H1 (cell line): ENCODE measurements at regions not wholly inside any gene's neighbourhood (a gene's known extent, or its start where the extent isn't known, plus 50 kb on each side); places are given as distances from the start of the nearest gene placed in this dataset.

ENCODE experiments used
- CTCF ChIA-PET: fragments of 300-600 bp; sonication (Branson Sonifier 250); formaldehyde crosslinking; loops from one replicate; lab custom pipeline; 2021; ENCODE audit not compliant: partially characterized antibody; lab: Charles Lee
- POLR2A ChIA-PET: fragments of 300-600 bp; sonication (Branson Sonifier 250); formaldehyde crosslinking; loops from one replicate; lab custom pipeline; 2021; ENCODE audit warnings: inconsistent platforms; ENCODE audit not compliant: partially characterized antibody; lab: Charles Lee
- DNase-seq, 2 experiments: peaks; one replicate each; pipeline versions ENCODE4 v3.0.0 to v3.0.0-alpha.2; 2010 to 2022; ENCODE audit warnings: low spot score in 2 of 2, low read depth in 1 of 2, mixed read lengths in 1 of 2
- FAIRE-seq: peaks from 2 replicates; lab custom pipeline; 2011; peaks lifted over from hg19 to GRCh38; lab: Jason Lieb, UNC
- H2AFZ ChIP-seq: 2 replicates; pipeline ENCODE4 v1.8.1; 2012; ENCODE audit warnings: low read length, inconsistent platforms
- H2AK5ac ChIP-seq: 2 replicates; pipeline ENCODE4 v1.6.1; 2013; ENCODE audit warnings: low read depth, low read length
- H2BK120ac ChIP-seq: replicated peaks from 2 replicates; pipeline ENCODE3; 2013; ENCODE audit warnings: low read depth, low read length, inconsistent platforms
- H2BK12ac ChIP-seq: 2 replicates; pipeline ENCODE4 v1.6.1; 2013; ENCODE audit warnings: low read depth, low read length
- H2BK15ac ChIP-seq: 2 replicates; pipeline ENCODE4 v1.6.1; 2013; ENCODE audit warnings: low read length
- H2BK20ac ChIP-seq: 2 replicates; pipeline ENCODE4 v1.6.1; 2013; ENCODE audit warnings: low read length
- H2BK5ac ChIP-seq: 2 replicates; pipeline ENCODE4 v1.6.1; 2013; ENCODE audit warnings: low read depth, low read length
- H3K14ac ChIP-seq: 2 replicates; pipeline ENCODE4 v1.6.1; 2013; ENCODE audit warnings: inconsistent platforms; ENCODE audit not compliant: insufficient read length
- H3K18ac ChIP-seq: 2 replicates; pipeline ENCODE4 v1.6.1; 2013; ENCODE audit warnings: low read length; ENCODE audit errors: extremely low read depth
- H3K23ac ChIP-seq: 2 replicates; pipeline ENCODE4 v1.6.1; 2013; ENCODE audit warnings: inconsistent platforms; ENCODE audit not compliant: insufficient read length
- H3K23me2 ChIP-seq: 2 replicates; pipeline ENCODE4 v1.6.1; 2013; ENCODE audit warnings: low read depth, low read length
- H3K27ac ChIP-seq: 2 replicates; pipeline ENCODE4 v1.6.1; 2011; ENCODE audit warnings: low read depth, low read length, inconsistent platforms
- H3K27me3 ChIP-seq, 4 experiments: replicated peaks in 1 of 4; 1 replicate in 1 of 4; 2 replicates in 3 of 4; pipeline versions ENCODE4 v1.6.1 to v1.8.1; 2011 to 2013; ENCODE audit warnings: low read length in 3 of 4, mild to moderate bottlenecking in 3 of 4, inconsistent platforms in 2 of 4, mixed read lengths in 2 of 4, moderate library complexity in 1 of 4; ENCODE audit not compliant: control insufficient read depth in 3 of 4, insufficient read depth in 3 of 4; ENCODE audit errors: extremely low read depth in 1 of 4
- H3K36me3 ChIP-seq, 4 experiments: 2 replicates each; pipeline versions ENCODE4 v1.6.1 to v1.8.1; 2011 to 2013; ENCODE audit warnings: mild to moderate bottlenecking in 4 of 4, low read length in 3 of 4, moderate library complexity in 2 of 4, control low read depth in 1 of 4, inconsistent platforms in 1 of 4; ENCODE audit not compliant: insufficient read depth in 4 of 4, control insufficient read depth in 2 of 4
- H3K4ac ChIP-seq: replicated peaks from 2 replicates; pipeline ENCODE3; 2013; ENCODE audit warnings: low read length, low read depth, mixed read lengths, inconsistent platforms; ENCODE audit not compliant: insufficient read length
- H3K4me1 ChIP-seq, 4 experiments: replicated peaks in 1 of 4; 1 replicate in 1 of 4; 2 replicates in 3 of 4; pipeline versions ENCODE4 v1.6.1 to v1.8.1; 2011 to 2013; ENCODE audit warnings: low read length in 3 of 4, inconsistent platforms in 2 of 4, mixed read lengths in 1 of 4; ENCODE audit not compliant: insufficient read depth in 4 of 4, control insufficient read depth in 3 of 4
- H3K4me2 ChIP-seq, 2 experiments: 2 replicates each; pipeline versions ENCODE4 v1.6.1 to v1.8.1; 2011 to 2013; ENCODE audit warnings: low read depth in 2 of 2, low read length in 2 of 2, control low read depth in 1 of 2, inconsistent platforms in 1 of 2, mild to moderate bottlenecking in 1 of 2; ENCODE audit not compliant: insufficient read depth in 1 of 2
- H3K4me3 ChIP-seq, 4 experiments: fragments of 200-600, 300-600 bp in 1 of 4; sonication (generic), shearing (Covaris generic), sonication (Bioruptor Twin) in 1 of 4; 2 replicates each; pipeline versions ENCODE4 v1.5.1 to v1.8.1; 2011 to 2016; ENCODE audit warnings: low read length in 4 of 4, low read depth in 3 of 4, control low read depth in 2 of 4, inconsistent platforms in 2 of 4, mild to moderate bottlenecking in 2 of 4, mixed read lengths in 1 of 4, moderate library complexity in 1 of 4; ENCODE audit not compliant: insufficient read depth in 2 of 4; ENCODE audit errors: extremely low read depth in 1 of 4
- H3K56ac ChIP-seq: replicated peaks from 2 replicates; pipeline ENCODE3; 2013; ENCODE audit warnings: low read depth, mild to moderate bottlenecking, mixed read lengths, low read length, inconsistent platforms; ENCODE audit not compliant: insufficient read length
- H3K79me1 ChIP-seq: 2 replicates; pipeline ENCODE4 v1.6.1; 2013; ENCODE audit warnings: low read depth, low read length, control low read depth
- H3K79me2 ChIP-seq, 2 experiments: 2 replicates each; pipeline versions ENCODE4 v1.6.1 to v1.8.1; 2012 to 2013; ENCODE audit warnings: low read length in 2 of 2, mild to moderate bottlenecking in 2 of 2, inconsistent platforms in 1 of 2; ENCODE audit not compliant: insufficient read depth in 2 of 2, control insufficient read depth in 1 of 2
- H3K9ac ChIP-seq, 4 experiments: replicated peaks in 1 of 4; 1 replicate in 1 of 4; 2 replicates in 3 of 4; pipeline versions ENCODE4 v1.6.1 to v1.8.1; 2011 to 2013; ENCODE audit warnings: low read depth in 3 of 4, low read length in 3 of 4, control low read depth in 2 of 4, mild to moderate bottlenecking in 2 of 4, moderate library complexity in 2 of 4, inconsistent platforms in 1 of 4; ENCODE audit errors: extremely low read depth in 1 of 4
- H3K9me3 ChIP-seq, 2 experiments: 2 replicates each; pipeline versions ENCODE4 v1.6.1 to v1.8.1; 2012 to 2013; ENCODE audit warnings: mild to moderate bottlenecking in 2 of 2, moderate library complexity in 2 of 2, control low read depth in 1 of 2, inconsistent platforms in 1 of 2, low read depth in 1 of 2, low read length in 1 of 2, mixed read lengths in 1 of 2; ENCODE audit not compliant: insufficient read depth in 2 of 2
- H4K20me1 ChIP-seq, 2 experiments: replicated peaks in 1 of 2; 2 replicates each; pipeline versions ENCODE3 to v1.8.1; 2011 to 2013; ENCODE audit warnings: inconsistent platforms in 2 of 2, low read length in 2 of 2, mild to moderate bottlenecking in 1 of 2; ENCODE audit not compliant: insufficient read depth in 2 of 2, control insufficient read depth in 1 of 2
- H4K5ac ChIP-seq: 2 replicates; pipeline ENCODE4 v1.6.1; 2013; ENCODE audit warnings: low read length, low read depth, mixed read lengths, inconsistent platforms; ENCODE audit not compliant: insufficient read length
- H4K8ac ChIP-seq: 2 replicates; pipeline ENCODE4 v1.8.0; 2013; ENCODE audit warnings: mild to moderate bottlenecking, moderate library complexity, low read length, inconsistent platforms; ENCODE audit not compliant: insufficient read depth; ENCODE audit errors: extremely low read depth
- H4K91ac ChIP-seq: replicated peaks from 2 replicates; pipeline ENCODE3; 2013; ENCODE audit warnings: low read length, mixed read lengths, inconsistent platforms; ENCODE audit not compliant: insufficient read length
- CBX8 ChIP-seq: fragments of 300-800, 300-1000 bp; sonication (generic); IDR thresholded peaks from 2 replicates; pipeline ENCODE4 v1.7.1; 2016; ENCODE audit warnings: low read depth, low read length, borderline replicate concordance
- EZH2 ChIP-seq: fragments of 200-600 bp; sonication (generic); IDR thresholded peaks from 2 replicates; pipeline ENCODE4 v1.7.1; 2012; ENCODE audit warnings: low read depth, mild to moderate bottlenecking, moderate library complexity, low read length, inconsistent platforms; ENCODE audit not compliant: severe bottlenecking
- FOSL1 ChIP-seq: IDR thresholded peaks from 2 replicates; pipeline ENCODE4 v1.6.1; 2011; ENCODE audit warnings: mild to moderate bottlenecking, low read depth, low read length, moderate library complexity; ENCODE audit not compliant: insufficient read depth
- GTF2F1 ChIP-seq: IDR thresholded peaks from 2 replicates; pipeline ENCODE4 v1.6.1; 2012; ENCODE audit warnings: low read depth, low read length, improper control_type of control experiment, borderline replicate concordance
- HDAC6 ChIP-seq: IDR thresholded peaks from one replicate; pipeline ENCODE4 v1.7.1; 2012; ENCODE audit warnings: low read depth, mild to moderate bottlenecking, inconsistent platforms, low read length, moderate library complexity
- RAD21 ChIP-seq, 2 experiments: IDR thresholded peaks in 1 of 2; conservative IDR thresholded peaks in 1 of 2; 2 replicates each; pipeline ENCODE4 v1.6.1; 2011; ENCODE audit warnings: low read depth in 2 of 2, low read length in 2 of 2, improper control_type of control experiment in 1 of 2, inconsistent platforms in 1 of 2, mild to moderate bottlenecking in 1 of 2, moderate library complexity in 1 of 2
- SP1 ChIP-seq: IDR thresholded peaks from 2 replicates; pipeline ENCODE4 v1.6.1; 2011; ENCODE audit warnings: low read depth, low read length
- SP4 ChIP-seq: IDR thresholded peaks from 2 replicates; pipeline ENCODE4 v1.6.1; 2012; ENCODE audit warnings: low read length, inconsistent platforms
- TCF12 ChIP-seq: IDR thresholded peaks from 2 replicates; pipeline ENCODE4 v1.6.1; 2011; ENCODE audit warnings: low read depth, mild to moderate bottlenecking, low read length
- WGBS, 2 experiments: shearing (Covaris generic) in 1 of 2; methylation state at CpG; one replicate each; pipeline versions ENCODE4 v1.1.6 to v1.1.7; 2013 to 2015; ENCODE audit warnings: low lambda C conversion rate in 2 of 2, mixed read lengths in 2 of 2, inconsistent platforms in 1 of 2, low coverage in 1 of 2, missing lambda C conversion rate in 1 of 2; ENCODE audit not compliant: insufficient replicate concordance in 2 of 2, insufficient coverage in 1 of 2, insufficient read length in 1 of 2; ENCODE audit errors: extremely low coverage in 1 of 2, missing lambda C conversion rate in 1 of 2; 5-methylcytosine and 5-hydroxymethylcytosine counted together

- Histone ChIP-seq H3K23me2 (no peaks in the 10 kb centered on the region), H3K23ac (no peak overlapping the region), H4K5ac (no peak overlapping the region), H3K18ac (no peak overlapping the region), H2AK5ac (no peak overlapping the region), H3K9me3 (no peaks in the 10 kb centered on the region), H2AFZ (peak overlapping the region; percentile 37; the same call in 1 of the 2 replicates), H3K14ac (no peak overlapping the region), H2BK12ac (no peak overlapping the region), H4K20me1 (no peaks in the 10 kb centered on the region), H3K4me1 (no peaks in the 10 kb centered on the region), H2BK5ac (no peak overlapping the region), H2BK120ac (no peak overlapping the region), H3K27ac (no peak overlapping the region), H3K79me1 (no peaks in the 10 kb centered on the region), H2BK20ac (no peak overlapping the region), H3K4ac (no peak overlapping the region), H4K91ac (no peak overlapping the region), H3K9ac (no peak overlapping the region), H2BK15ac (no peak overlapping the region), H3K27me3 (no peaks in the 10 kb centered on the region), H3K4me2 (no peak overlapping the region), H4K8ac (no peak overlapping the region), H3K36me3 (no peaks in the 10 kb centered on the region), H3K4me3 (no peak overlapping the region), H3K56ac (no peak overlapping the region), H3K79me2 (no peaks in the 10 kb centered on the region)
- ChIA-PET CTCF (no interaction called here), POLR2A (interaction anchor here (0.6 kb wide), 1 partner anchor 455 kb away, joined by 3 read pairs; no protein-coding TSS in a partner anchor)
- DNase-seq (no peak), FAIRE-seq (no peak)
- whole genome bisulfite sequencing, 2 experiments: 100% methylated on average over 1 of the region's 1 CpG; no CpG with 5 or more reads in 1 of the 2 experiments
- TF ChIP-seq RAD21 (IDR thresholded peaks at IDR 0.05 in 1 of 2, conservative IDR thresholded peaks at IDR 0.05 in 1 of 2; ENCODE audit: low read depth in 2 of 2, low read length in 2 of 2): no peak
- no peak for TF ChIP-seq GTF2F1
- no peak for TF ChIP-seq CBX8
- TF ChIP-seq SP4: no peak
- TF ChIP-seq TCF12: no peak
- no peak for TF ChIP-seq SP1
- TF ChIP-seq EZH2: no peak
- no peak for TF ChIP-seq HDAC6
- no peak for TF ChIP-seq FOSL1
Measured at GRCh38 chr2:78718024-78718423, 307.5 kb upstream of the REG3G start.
